SK-MEL-5 (cell line): ENCODE measurements at regions not wholly inside any gene's neighbourhood (a gene's known extent, or its start where the extent isn't known, plus 50 kb on each side); places are given as distances from the start of the nearest gene placed in this dataset.
"Not testable (repeated sequence)": the region's sequence is repeated elsewhere in the genome, so short reads cannot be mapped to it uniquely, and the experiment has no call there.

Source experiments
- DNase-seq: peaks from one replicate; pipeline ENCODE4 v3.0.0-alpha.2; 2016; ENCODE audit warnings: low read depth, low spot score
- in situ Hi-C: cut with HindIII; loops from 2 replicates; pipeline ENCODE4 v1.10.0; 2016; ENCODE audit warnings: low sequenced_read_pairs, high pct_unique_total_duplicates, low pct_unique_long_range_greater_than_20kb

GRCh38 chr19:40940771-40941170 lies 50.3 kb upstream of the CYP2B6 start:
- in situ Hi-C loops, DNase-seq: not testable (repeated sequence)

- in situ Hi-C loops, DNase-seq: not testable (repeated sequence)
Observed at GRCh38 chr19:40938007-40938406, 53.1 kb upstream of the CYP2B6 start.

DNA sequence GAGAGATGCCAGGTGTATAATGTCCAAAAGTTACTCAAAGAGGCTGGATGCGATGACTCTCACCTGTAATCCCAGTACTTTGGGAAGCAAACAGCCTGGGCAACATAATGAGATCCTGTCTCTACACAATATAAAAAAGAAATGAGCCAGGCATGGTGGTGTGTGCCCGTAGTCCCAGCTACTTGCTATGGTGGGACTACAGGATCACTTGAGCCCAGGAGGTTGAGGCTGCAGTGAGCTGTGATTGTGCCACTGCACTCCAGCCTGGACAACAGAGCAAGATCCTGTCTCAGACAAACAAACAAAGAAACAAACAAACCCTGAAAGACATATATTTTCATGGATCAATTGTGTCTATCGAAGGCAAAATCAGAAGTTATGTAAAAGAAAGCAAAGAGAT lies 54.3 kb upstream of the CYP2B6 start:
- in situ Hi-C loops, result no loop called here
- no peak for DNase-seq

DNA sequence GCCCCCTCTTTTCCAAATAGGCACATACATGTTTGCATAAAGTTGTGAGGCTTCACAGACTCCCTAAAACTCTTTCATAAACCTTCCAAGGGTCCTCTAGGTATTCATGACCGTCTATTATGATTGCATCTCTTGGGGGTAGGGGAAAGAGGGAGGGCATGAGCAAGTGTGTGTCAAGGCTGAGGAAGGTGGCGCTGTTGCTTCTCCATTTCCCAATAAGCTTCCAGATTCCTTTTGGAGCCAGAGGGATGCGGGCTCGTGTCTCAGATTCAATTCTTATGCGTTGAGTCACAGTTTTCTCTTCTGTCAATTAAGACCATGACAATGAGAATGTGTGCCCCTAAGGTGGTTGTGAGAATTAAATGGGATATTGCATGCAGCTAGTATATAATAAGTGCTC lies 51.0 kb upstream of the CYP2A7 start:
- DNase-seq, result peak; percentile 48
- in situ Hi-C loops, result no loop called here

- no peak for DNase-seq
- in situ Hi-C loops, result no loop called here
Observed at GRCh38 chr19:40932008-40932959, 50.3 kb upstream of the CYP2A7 start.
